IPS-18c (cell line): ENCODE measurements at regions not wholly inside any gene's neighbourhood (a gene's known extent, or its start where the extent isn't known, plus 50 kb on each side); places are given as distances from the start of the nearest gene placed in this dataset.
"Not testable (repeated sequence)": the region's sequence is repeated elsewhere in the genome, so short reads cannot be mapped to it uniquely, and the experiment has no call there.

Source experiments
- H3K4me3 ChIP-seq: 2 replicates; pipeline ENCODE4 v1.7.0; 2013; ENCODE audit warnings: low read depth, mild to moderate bottlenecking, low read length, moderate library complexity; ENCODE audit not compliant: insufficient read depth
- H3K9me3 ChIP-seq: one replicate; pipeline ENCODE4 v1.6.1; 2013; ENCODE audit warnings: mild to moderate bottlenecking, low read length, moderate library complexity; ENCODE audit not compliant: control insufficient read depth, insufficient read depth

DNA sequence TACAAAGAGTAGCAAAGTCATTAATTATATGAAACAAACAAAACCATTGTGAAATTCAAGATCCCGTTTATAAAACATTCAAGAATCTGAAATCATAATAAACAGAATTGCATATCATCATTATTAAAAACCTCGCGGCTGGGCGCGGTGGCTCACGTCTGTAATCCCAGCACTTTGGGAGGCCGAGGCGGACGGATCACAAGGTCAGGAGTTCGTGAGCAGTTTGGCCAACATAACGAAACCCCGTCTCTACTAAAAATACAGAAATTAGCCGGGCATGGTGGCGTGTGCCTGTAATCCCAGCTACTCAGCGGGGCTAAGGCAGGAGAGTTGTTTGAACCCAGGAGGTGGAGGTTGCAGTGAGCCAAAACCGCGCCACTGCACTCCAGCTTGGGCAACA, 80.3 kb upstream of the COPS8 start:
- not testable (repeated sequence) for H3K9me3 ChIP-seq, H3K4me3 ChIP-seq

DNA sequence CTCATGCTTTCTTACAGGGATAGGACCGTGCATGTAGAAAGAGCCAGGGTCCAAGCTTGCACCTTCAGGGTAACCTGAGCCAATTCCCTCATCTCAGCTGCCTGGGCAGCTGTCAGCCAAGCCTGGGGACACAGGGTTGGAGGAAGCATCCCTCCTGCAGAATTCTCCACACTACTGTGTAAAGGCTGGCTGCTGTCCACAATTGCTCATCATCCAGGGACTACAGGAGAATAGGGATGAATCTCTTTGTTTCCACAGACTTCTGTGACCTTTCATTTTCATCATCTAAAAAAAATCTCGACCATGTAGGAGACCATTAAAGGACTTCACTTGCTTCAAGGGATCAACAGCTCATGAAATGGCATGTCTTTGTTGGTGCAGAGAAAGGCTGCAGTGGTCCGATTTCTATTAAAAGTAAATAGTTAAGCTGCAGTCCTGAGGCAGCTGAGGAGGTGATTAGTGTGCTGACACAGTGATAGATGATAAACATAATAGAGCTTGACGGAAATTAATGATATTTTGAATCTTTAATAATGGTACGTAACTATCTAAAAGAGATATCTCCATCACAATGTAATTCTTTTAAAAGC, 74.4 kb upstream of the COPS8 start:
- H3K9me3 ChIP-seq = no peaks in the 10 kb centered on the region
- H3K4me3 ChIP-seq = no peak overlapping the region

- Histone ChIP-seq H3K9me3 (no peaks in the 10 kb centered on the region), H3K4me3 (no peak overlapping the region)
Measured at GRCh38 chr2:237012004-237012403, 73.7 kb upstream of the COPS8 start.

DNA sequence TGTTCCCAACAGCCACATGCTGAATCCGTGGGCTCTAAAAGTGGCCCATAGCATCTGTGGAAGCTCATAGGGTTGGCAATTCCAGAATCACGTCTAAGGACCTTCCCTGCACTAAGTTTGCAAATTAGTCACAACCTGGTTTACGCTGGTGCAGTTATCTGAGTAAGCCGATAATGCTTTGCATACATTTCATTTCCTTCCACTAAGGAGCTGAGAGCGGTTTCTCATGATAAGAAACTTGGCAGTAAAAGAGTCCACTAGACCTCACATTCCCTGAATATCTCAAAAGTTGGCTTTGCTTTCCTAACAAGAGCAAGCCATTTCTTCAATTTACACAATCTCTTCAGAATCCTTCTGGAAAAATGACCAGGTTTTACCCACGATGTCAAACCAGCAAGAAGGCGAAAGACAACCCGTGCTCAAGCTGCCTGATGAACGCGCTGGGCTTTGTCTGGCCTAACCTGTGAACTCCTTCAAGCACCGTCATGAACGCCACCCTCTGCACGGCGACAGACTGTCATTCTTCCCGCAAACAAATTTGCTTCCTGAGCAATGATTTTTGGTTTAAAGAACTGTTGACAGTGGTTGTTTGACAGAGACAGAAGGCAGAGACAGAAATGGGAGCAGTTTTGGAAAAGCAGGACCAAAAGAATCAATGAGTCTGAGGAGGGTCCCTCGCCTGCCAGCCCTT, 73.0 kb upstream of the COPS8 start:
- no peak overlapping the region for H3K4me3 ChIP-seq
- H3K9me3 ChIP-seq = no peaks in the 10 kb centered on the region

DNA sequence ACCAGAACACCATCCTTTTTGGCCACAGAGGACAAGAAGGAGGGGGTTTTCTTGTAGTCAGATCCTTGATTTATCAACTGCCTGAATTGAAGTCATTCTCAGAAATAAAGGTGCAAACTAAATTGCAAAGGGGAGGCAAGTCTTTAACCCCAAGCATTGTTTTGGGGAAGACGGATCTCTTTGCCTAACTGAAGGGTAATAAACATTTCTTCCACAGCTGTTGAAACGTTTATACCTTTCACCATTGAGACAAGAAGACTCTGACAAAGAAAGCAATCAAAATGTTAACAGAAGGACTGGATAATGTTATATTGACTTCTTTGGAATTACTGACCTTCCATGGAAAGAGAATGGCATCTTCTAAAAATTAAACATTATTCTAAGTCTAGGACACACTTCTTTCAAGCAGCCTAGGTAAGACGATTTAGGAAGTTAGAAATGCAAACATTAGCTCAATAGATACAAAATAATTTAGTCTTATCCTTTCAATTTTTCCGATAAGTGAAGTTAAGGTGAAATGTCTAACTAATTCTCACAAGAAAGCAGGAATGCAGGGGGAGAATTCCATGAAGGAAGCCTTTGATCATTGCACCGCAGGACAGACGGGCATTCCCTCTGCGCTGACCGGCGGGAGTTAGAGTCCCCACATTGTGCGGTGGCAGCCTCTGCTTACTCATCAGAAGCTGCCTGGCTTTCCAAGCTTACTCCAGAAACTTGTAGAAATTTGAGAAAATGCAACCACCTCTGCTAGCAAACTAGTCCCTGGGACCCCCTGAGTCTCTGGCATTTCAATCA, 69.4 kb upstream of the COPS8 start:
- no peak overlapping the region for H3K4me3 ChIP-seq
- no peaks in the 10 kb centered on the region for H3K9me3 ChIP-seq

DNA sequence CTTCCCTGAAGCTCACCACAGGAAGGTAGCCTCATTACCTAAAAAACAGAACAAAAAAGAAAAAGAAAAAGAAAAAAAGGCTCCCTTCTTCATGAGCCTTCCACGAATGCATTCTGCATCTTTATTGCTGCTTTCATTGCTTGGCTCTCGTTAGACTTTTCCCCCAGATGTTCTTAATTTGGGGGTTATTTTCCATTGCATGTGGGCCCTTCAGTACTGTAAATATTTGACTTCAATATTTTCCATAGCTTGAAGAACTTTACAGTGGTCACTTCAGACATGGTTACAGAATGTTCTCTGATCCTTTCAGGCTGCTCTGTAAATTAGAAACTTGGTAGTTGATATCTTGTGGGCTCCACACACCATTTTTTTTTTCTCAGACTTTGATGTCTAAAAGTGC, 65.6 kb upstream of the COPS8 start:
- Histone ChIP-seq H3K4me3 (no peak overlapping the region), H3K9me3 (no peaks in the 10 kb centered on the region)

DNA sequence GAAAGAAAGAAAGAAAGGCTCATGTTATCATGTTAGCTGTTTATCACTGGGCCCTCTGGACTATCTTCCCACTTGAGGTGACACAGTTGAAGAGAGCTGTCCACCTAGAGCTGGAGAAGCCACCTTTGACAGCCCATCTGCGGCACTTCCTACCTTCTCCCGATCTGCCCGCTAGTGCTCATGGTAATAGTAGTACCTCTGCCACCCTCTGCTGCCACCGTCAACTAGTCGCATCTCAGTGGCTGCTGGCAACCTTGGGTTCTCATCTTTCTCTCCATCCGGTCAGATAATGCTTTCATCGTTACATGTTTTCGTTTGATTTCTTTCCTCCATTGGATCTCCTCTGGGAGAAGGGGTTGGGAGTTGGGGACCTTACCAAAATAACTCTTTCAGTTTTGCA, 63.2 kb upstream of the COPS8 start:
- no peak overlapping the region for H3K4me3 ChIP-seq
- H3K9me3 ChIP-seq = no peaks in the 10 kb centered on the region

GRCh38 chr2:237024255-237024654, 61.4 kb upstream of the COPS8 start:
- Histone ChIP-seq H3K4me3 (no peak overlapping the region), H3K9me3 (no peaks in the 10 kb centered on the region)

- Histone ChIP-seq H3K9me3 (no peaks in the 10 kb centered on the region), H3K4me3 (no peak overlapping the region)
Measured at GRCh38 chr2:237025090-237025865, 60.4 kb upstream of the COPS8 start.

GRCh38 chr2:237026981-237027711, 58.5 kb upstream of the COPS8 start:
- H3K4me3 ChIP-seq = no peak overlapping the region
- no peaks in the 10 kb centered on the region for H3K9me3 ChIP-seq

GRCh38 chr2:237027712-237028029, 58.0 kb upstream of the COPS8 start:
- Histone ChIP-seq H3K4me3 (no peak overlapping the region), H3K9me3 (no peaks in the 10 kb centered on the region)

GRCh38 chr2:237030382-237030781, 55.3 kb upstream of the COPS8 start:
- no peaks in the 10 kb centered on the region for H3K9me3 ChIP-seq
- H3K4me3 ChIP-seq = no peak overlapping the region

DNA sequence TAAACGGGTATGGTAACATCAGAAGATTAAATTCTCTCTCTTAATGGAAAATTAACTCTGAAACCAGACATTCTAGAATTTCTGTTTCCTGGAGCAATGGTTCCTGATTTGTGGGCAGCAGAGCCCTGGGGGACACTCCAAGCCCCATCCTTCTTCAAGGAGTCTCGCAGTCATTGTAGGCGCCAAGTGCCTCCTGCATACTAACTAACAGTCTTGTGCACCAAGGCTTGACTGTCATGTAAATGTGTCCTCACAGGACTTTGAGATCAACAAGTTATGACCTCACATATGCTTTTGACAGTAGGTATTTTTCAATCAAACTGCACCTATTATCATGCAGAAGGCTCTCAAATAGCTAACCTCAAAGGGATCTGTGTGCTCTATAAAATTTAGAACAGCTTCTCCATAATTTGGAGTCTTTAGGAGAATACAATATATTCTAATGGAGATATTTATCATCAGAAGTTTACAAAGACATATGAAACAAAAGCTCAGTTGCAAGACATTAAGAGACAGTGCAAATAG, 52.1 kb upstream of the COPS8 start:
- H3K9me3 ChIP-seq = no peaks in the 10 kb centered on the region
- no peak overlapping the region for H3K4me3 ChIP-seq

DNA sequence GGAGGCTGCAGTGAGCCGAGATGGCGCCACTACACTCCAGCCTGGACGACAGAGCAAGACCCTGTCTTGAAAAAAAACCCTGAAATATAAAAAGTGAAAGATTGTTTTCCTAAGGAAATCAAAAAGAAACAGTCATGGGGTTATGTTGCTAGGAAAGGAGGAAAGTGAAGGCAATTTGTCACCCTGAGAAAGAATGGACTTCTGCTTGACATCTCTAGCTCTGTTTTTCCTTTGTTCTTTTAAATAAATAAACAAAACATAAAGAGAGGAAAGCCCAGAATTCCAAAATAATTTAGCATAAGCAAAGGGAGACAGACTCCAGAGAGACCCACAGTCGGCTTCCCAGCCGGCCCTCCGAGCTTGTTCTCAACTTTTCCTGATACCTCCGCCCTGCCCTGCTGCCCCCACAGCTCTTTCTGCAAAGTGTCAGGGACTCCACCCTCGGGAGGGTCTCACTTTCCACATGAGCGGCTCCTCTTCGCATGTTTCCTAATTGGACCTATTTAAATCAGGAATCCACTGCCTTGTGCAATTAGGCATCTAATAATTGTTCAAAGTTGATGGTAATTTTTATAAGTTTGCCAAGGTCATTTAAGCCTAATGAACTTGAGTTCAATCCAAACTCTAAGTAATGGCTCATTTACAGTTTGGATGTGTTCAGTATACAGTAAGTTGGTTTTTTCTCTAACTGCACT, 49.8 kb upstream of the COPS8 start:
- no peaks in the 10 kb centered on the region for H3K9me3 ChIP-seq
- no peak overlapping the region for H3K4me3 ChIP-seq
